Fibroblast of the conjunctiva (primary cell): ENCODE measurements at regions not wholly inside any gene's neighbourhood (a gene's known extent, or its start where the extent isn't known, plus 50 kb on each side); places are given as distances from the start of the nearest gene placed in this dataset.
A peak's percentile ranks its signal among the peaks of the same experiment; 100 is the strongest.
"Not testable (repeated sequence)": the region's sequence is repeated elsewhere in the genome, so short reads cannot be mapped to it uniquely, and the experiment has no call there.

Experiments
- DNase-seq: peaks from one replicate; pipeline ENCODE4 v3.0.0-alpha.2; 2010; ENCODE audit warnings: low read depth

- no peak for DNase-seq
These were observed 60.4 kb upstream of the PDHA2 start for GRCh38 chr4:95779447-95779846.

GRCh38 chr4:95778666-95779065 is 61.2 kb upstream of the PDHA2 start:
- no peak for DNase-seq

- DNase-seq: not testable (repeated sequence)
These were observed 69.3 kb upstream of the PDHA2 start for GRCh38 chr4:95770605-95771004.

- DNase-seq: no peak
These were observed 74.9 kb upstream of the PDHA2 start for GRCh38 chr4:95764961-95765360.

DNA sequence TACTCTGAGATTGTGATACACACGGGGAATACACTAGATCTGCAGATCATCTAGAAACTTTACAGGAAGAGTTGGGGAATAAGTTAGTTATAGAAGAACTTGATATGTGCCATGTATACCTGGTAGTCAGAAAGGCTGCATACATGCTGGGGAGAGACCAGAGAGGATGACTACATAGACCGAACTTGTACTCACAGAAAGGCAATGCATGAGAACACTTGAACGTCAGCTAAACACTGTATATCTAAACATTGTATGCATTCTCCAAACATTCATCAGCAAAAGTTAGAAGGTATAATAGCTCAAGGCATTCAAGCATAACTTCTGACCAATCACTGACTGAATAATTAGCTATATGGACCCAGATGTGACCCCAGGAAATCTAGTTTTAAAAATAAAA is 78.0 kb upstream of the PDHA2 start:
- DNase-seq: no peak

DNA sequence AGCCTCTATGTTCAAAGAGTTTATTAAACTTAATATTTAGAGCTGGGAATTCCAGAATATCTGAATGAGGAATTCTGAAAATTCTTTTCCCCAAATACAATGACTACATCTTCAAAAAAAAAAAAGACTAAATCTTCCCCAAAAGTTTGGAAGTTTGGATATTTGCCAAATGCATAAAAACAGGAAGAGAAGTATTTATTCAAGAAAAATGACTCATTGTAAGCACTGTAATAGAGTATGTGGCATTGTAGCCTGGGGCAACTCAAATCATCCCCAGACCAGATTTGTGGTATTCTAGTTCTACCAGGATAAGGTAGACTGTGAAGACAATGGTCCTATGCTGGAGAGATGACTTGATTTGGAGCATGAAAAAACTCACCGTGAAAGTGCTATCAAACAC is 78.5 kb upstream of the PDHA2 start:
- peak; percentile 1 for DNase-seq

DNA sequence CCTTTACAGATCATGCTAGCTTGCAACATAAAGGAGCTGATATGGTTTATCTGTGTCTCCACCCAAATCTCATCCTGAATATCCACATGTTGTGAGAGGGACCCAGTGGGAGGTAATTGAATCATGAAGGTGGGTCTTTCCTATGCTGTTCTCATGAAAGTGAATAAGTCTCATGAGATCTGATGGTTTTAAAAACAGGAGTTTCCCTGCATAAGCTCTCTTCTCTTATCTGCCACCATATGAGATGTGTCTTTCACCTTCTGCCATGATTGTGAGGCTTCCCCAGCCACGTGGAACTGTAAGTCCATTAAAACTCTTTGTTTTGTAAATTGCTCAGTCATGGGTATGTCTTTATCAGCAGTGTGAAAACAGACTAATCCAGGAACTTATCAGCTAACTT is 79.2 kb upstream of the PDHA2 start:
- not testable (repeated sequence) for DNase-seq

GRCh38 chr4:95758001-95758400 is 81.9 kb upstream of the PDHA2 start:
- DNase-seq: no peak

DNA sequence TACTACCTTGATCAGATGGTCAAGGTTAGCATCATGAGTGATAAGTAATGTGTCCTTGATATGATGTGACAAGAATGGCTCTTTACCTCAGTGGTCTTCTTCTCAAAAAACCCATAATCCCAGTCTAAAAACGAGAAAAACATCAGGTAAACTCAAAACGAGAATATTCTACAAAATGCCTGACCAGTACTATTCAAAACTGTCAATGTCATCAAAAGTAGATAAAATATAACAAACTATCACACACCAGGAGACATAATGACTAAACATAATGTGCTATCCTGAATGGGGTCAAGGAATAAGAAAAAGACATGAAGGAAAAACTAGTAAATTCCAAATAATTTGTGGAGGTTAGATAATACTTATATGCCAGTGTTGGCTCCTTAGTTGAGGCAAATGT is 85.2 kb upstream of the PDHA2 start:
- DNase-seq: no peak

- DNase-seq: no peak
These were observed 90.7 kb upstream of the PDHA2 start for GRCh38 chr4:95749204-95749603.

DNA sequence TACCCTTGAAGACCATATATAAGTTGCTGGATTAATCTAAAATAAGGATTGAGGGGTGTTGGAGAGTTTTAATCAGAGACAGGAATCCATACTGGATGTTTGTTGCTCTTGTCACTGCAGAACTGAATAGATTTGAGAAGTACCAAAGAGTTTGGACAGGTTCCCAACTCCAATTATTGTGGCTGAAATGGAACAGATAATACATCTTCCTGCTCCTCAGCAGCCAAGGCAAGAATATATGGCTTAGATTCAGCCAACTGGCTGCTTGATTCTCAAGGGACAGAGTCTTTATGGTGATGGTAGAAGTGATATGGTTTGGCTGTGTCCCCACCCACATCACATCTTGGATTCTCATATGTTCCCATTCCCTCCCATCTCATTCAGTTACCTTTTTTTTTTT is 97.0 kb upstream of the PDHA2 start:
- no peak for DNase-seq

DNA sequence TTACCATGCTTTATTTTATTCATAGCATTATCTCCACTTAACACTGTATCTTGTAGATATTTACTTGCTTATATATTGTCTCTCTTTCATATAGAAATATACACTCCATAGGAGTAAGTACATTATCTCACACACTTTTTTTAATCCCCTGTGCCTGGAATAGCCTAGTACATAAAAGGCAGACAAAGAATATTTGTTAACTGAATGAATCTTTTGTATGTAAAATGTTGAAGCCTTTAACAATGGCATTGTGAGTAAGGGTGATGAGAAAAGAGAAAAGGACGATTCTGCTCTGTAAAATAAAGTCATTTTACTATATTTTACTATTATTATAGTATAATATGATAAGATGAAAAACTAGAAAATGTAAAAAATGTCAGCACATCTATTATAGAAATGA is 97.7 kb upstream of the PDHA2 start:
- DNase-seq: no peak

GRCh38 chr4:95732061-95732460 is 107.8 kb upstream of the PDHA2 start:
- no peak for DNase-seq

- DNase-seq: no peak
These were observed 110.3 kb upstream of the PDHA2 start for GRCh38 chr4:95729596-95729995.

- no peak for DNase-seq
These were observed 111.7 kb upstream of the PDHA2 start for GRCh38 chr4:95728145-95728544.

DNA sequence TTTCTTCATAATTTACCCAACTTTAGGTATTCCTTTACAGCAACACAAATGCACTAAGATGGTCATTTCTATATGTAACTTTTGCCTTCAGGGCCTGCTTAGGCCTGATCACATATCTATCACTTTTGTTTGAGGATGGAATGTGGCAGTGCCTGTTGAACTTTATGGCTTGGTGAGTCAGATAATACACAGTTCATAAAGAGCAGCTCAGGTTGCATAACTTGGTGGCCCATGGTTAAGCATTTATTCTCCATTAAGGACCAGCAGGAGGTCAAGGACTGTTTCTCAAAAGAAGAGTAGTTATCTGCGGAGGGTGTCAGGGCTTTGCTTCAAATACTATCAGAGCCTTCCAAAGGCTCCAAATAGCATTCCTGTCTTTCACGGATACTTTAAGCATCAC is 124.1 kb upstream of the PDHA2 start:
- no peak for DNase-seq

DNA sequence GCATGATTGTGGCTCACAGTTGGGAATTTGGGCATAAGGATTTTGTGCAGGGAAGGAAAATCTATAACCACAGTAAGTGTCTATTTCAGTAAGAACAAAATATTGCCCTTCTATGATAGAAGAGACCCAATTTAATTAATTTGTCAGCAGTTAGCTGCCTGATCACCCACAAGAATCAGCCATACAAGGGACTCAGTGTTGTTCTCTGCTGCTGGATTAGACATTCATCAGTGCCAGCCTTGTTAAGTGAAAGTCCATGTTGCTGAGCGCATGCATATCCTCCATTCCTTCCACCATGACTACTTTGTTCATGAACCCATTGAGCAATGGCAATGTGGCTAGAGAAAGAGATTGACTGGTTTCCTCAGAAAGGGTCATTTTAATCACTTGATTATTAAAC is 125.3 kb upstream of the PDHA2 start:
- no peak for DNase-seq

- no peak for DNase-seq
These were observed 134.6 kb upstream of the PDHA2 start for GRCh38 chr4:95705323-95705722.

GRCh38 chr4:95701500-95702170 is 138.3 kb upstream of the PDHA2 start:
- no peak for DNase-seq

- no peak for DNase-seq
These were observed 145.5 kb upstream of the PDHA2 start for GRCh38 chr4:95694411-95694810.

DNA sequence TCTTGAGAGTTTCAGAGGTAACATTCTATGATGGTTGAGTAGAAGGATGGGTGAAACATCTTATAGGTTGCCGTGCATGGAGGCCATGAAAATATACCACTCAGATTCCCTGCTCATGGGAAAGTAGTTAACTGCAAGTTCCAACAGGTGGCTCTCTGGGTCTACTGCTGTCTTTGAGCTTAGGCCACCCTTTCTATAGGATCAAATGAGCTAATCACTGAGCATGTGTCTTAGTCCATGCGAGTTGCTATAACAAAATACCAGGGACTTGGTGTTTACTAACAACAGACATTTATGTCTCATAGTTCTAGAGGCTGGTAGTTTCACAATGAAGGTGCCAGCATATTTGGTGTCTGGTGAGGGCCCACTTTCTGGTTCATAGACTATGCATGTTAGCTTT is 144.8 kb upstream of the UNC5C start:
- no peak for DNase-seq

DNA sequence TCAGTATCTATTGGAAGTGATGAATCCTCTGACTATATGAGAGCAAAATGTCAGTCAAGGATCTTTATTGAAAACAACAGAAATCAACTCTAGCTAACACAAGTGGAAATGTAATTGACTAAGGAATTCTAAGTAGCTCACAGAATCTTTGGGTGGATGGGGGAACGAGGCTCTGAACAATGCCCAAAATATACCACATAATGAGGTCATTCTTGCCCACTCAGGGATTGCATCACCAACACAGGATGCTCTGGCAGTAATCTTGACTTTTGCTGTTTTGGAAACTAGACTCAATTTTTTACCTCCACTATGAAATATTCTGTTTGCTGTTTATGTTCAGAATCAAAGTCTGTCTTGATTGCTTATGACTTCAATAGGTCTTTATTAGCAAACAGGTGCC is 127.4 kb upstream of the UNC5C start:
- no peak for DNase-seq

- no peak for DNase-seq
These were observed 126.8 kb upstream of the UNC5C start for GRCh38 chr4:95675623-95676022.

GRCh38 chr4:95674521-95674981 is 125.8 kb upstream of the UNC5C start:
- DNase-seq: no peak

DNA sequence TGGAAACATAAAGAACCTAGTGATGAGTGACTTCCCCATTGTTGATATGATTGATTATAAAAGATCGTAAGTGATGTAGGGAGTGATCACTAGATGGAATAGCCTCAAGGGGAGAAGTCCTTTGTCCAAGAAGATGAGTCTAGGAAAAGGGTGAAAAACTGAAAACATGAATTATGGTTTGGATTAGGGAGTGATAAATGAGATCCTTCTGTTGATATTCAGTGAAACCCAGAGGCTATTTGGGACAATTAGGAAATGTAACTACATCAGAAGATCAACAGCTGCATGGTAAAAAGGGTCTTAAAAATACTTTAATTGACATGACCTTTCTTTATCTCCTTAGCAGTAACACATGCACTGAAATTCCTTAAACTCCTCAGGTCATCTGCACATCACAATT is 124.0 kb upstream of the UNC5C start:
- no peak for DNase-seq
